Osteocyte (in vitro differentiated cells): ENCODE measurements at regions not wholly inside any gene's neighbourhood (a gene's known extent, or its start where the extent isn't known, plus 50 kb on each side); places are given as distances from the start of the nearest gene placed in this dataset.
"Not testable (repeated sequence)": the region's sequence is repeated elsewhere in the genome, so short reads cannot be mapped to it uniquely, and the experiment has no call there.

Experiments
- DNase-seq: peaks from one replicate; pipeline ENCODE4 v3.0.0; 2021; ENCODE audit warnings: mixed read lengths; ENCODE audit not compliant: unreplicated experiment; ENCODE audit errors: extremely low spot score
- H3K27ac Mint-ChIP-seq: one replicate; pipeline ENCODE4 v1.8.0; 2021; ENCODE audit warnings: mild to moderate bottlenecking, mixed read lengths; ENCODE audit not compliant: unreplicated experiment
- H3K27me3 Mint-ChIP-seq: one replicate; pipeline ENCODE4 v1.8.0; 2021; ENCODE audit warnings: mixed read lengths; ENCODE audit not compliant: unreplicated experiment
- H3K36me3 Mint-ChIP-seq: one replicate; pipeline ENCODE4 v1.8.0; 2021; ENCODE audit warnings: mixed read lengths; ENCODE audit not compliant: unreplicated experiment
- H3K4me1 Mint-ChIP-seq: one replicate; pipeline ENCODE4 v1.8.0; 2021; ENCODE audit warnings: mixed read lengths; ENCODE audit not compliant: unreplicated experiment
- H3K4me3 Mint-ChIP-seq: one replicate; pipeline ENCODE4 v1.8.0; 2021; ENCODE audit warnings: mild to moderate bottlenecking, moderate library complexity, mixed read lengths; ENCODE audit not compliant: unreplicated experiment
- H3K9me3 Mint-ChIP-seq: one replicate; pipeline ENCODE4 v1.8.0; 2021; ENCODE audit warnings: mixed read lengths; ENCODE audit not compliant: unreplicated experiment
- CTCF ChIP-seq: fragments of 200-600 bp; sonication (generic); IDR thresholded peaks from 2 replicates; pipeline ENCODE4 v1.5.0; 2021; ENCODE audit warnings: antibody characterized with exemption, mild to moderate bottlenecking, moderate library complexity

- Mint-ChIP-seq H3K27ac (no peak overlapping the region), H3K4me1 (no peaks in the 10 kb centered on the region), H3K4me3 (no peak overlapping the region), H3K36me3 (no peaks in the 10 kb centered on the region), H3K27me3 (no peaks in the 10 kb centered on the region), H3K9me3 (peaks cover 13% of the 10 kb centered on the region)
- DNase-seq, result no peak
- no peak for TF ChIP-seq CTCF
These were observed 491.2 kb upstream of the ATXN8OS start for GRCh38 chr13:69616396-69616795.

DNA sequence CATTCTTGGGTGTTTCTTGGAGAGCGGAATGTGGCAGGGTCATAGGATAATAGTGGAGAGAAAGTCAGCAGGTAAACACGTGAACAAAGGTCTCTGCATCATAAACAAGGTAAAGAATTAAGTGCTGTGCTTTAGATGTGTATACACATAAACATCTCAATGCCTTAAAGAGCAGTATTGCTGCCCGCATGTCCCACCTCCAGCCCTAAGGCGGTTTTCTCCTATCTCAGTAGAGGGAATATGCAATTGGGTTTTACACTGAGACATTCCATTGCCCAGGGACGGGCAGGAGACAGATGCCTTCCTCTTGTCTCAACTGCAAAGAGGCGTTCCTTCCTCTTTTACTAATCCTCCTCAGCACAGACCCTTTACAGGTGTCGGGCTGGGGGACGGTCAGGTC, 492.6 kb upstream of the ATXN8OS start:
- peaks cover 16% of the 10 kb centered on the region for H3K9me3 Mint-ChIP-seq
- not testable (repeated sequence) for H3K4me3 Mint-ChIP-seq, H3K27ac Mint-ChIP-seq, H3K36me3 Mint-ChIP-seq, H3K27me3 Mint-ChIP-seq, H3K4me1 Mint-ChIP-seq, DNase-seq

DNA sequence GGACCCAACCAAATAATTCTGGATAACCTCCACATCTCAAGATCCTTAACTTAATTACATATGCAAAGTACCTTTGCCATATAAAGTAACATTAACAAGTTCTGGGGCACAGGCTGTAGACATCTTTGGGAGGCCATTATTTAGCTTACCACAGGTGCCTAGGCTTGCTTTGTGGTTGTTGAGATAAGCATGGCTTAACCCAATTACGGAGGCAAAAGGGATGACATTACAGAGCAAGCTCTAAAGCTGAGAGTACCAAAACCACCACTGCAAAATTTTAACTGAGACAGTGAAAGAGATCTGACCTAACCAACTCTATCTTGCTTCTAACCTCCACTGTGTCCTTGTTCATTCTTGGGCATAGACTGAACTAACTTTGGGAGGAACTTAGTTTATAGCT, 502.9 kb upstream of the ATXN8OS start:
- Mint-ChIP-seq H3K4me1 (no peaks in the 10 kb centered on the region), H3K4me3 (no peak overlapping the region), H3K27ac (no peak overlapping the region), H3K9me3 (peaks cover 5% of the 10 kb centered on the region), H3K27me3 (peaks cover 2% of the 10 kb centered on the region), H3K36me3 (no peaks in the 10 kb centered on the region)
- DNase-seq, result no peak
- no peak for TF ChIP-seq CTCF

DNA sequence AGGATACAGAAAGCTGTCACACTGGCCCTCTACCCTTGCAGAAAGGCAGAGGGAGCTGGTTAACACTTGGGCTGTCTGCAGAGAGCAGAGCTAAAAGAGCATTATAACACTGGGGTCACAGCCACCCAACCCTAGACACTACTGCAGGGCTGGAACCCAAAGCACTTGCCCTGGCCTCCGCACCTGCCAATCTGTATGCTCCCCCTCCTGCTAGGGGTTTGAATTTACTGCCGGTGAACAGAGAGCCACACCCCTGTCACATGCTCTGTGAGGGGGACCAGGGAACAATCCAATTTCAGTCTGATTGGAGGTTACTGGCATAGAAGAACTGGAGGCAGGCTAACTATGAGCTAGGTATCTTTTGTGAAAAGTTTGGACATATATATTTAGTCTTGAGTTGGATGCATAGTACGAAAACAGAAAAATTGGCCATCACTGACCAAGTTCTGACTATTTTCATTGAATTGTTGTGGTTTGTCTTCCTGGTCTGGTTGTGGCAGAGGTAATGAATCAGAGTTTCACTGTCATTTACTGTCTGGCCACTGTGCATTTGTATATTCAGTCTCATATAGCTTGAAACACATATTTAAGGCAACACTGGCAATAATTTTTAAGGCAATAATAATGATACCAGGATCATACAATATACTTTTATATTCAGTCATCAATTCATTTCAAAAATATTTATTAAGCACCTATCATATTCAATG, 504.3 kb upstream of the ATXN8OS start:
- Mint-ChIP-seq H3K4me3 (no peak overlapping the region), H3K27me3 (peaks cover 2% of the 10 kb centered on the region), H3K4me1 (no peaks in the 10 kb centered on the region), H3K9me3 (peaks cover 5% of the 10 kb centered on the region), H3K36me3 (no peaks in the 10 kb centered on the region), H3K27ac (no peak overlapping the region)
- no peak for DNase-seq
- TF ChIP-seq CTCF, result no peak

GRCh38 chr13:69601661-69602060, 506.0 kb upstream of the ATXN8OS start:
- Mint-ChIP-seq H3K36me3 (no peaks in the 10 kb centered on the region), H3K27me3 (peaks cover 4% of the 10 kb centered on the region), H3K27ac (no peak overlapping the region), H3K4me3 (no peak overlapping the region), H3K9me3 (peaks cover 5% of the 10 kb centered on the region), H3K4me1 (no peaks in the 10 kb centered on the region)
- no peak for TF ChIP-seq CTCF
- DNase-seq, result no peak
